PC-9 (cell line): ENCODE measurements at regions not wholly inside any gene's neighbourhood (a gene's known extent, or its start where the extent isn't known, plus 50 kb on each side); places are given as distances from the start of the nearest gene placed in this dataset.

Source experiments
- BruUV-seq: library from RNA; stranded (reverse); fragments of 400-500 nt; replicated peaks from 2 replicates; lab custom pipeline; 2021; lab: Mats Ljungman, UMichigan
- CTCF ChIA-PET: fragments of 300-600 bp; sonication (Branson Sonifier 250); formaldehyde crosslinking; loops from one replicate; lab custom pipeline; 2022; ENCODE audit warnings: antibody characterized with exemption; lab: Charles Lee
- POLR2A ChIA-PET: fragments of 300-600 bp; sonication (Branson Sonifier 250); formaldehyde crosslinking; loops from one replicate; lab custom pipeline; 2022; ENCODE audit warnings: antibody characterized with exemption; ENCODE audit not compliant: unreplicated experiment; lab: Charles Lee
- DNase-seq, 2 experiments: peaks; one replicate each; pipeline versions ENCODE4 v3.0.0 to v3.0.0-alpha.2; 2015 to 2022; ENCODE audit warnings: mixed read lengths in 1 of 2
- H2AFZ ChIP-seq: fragments of 200-600 bp; sonication (generic); 2 replicates; pipeline ENCODE4 v1.8.1; 2017; ENCODE audit warnings: antibody characterized with exemption
- H3F3A ChIP-seq: fragments of 200-600 bp; sonication (generic); 2 replicates; pipeline ENCODE4 v1.8.1; 2017; ENCODE audit warnings: antibody characterized with exemption, mild to moderate bottlenecking, low read depth; ENCODE audit not compliant: insufficient read depth
- H3K27ac ChIP-seq: fragments of 200-600 bp; sonication (generic); 2 replicates; pipeline ENCODE4 v1.6.1; 2016; ENCODE audit warnings: mixed run types
- H3K27me3 ChIP-seq: fragments of 200-600 bp; sonication (generic); 2 replicates; pipeline ENCODE4 v1.6.1; 2016; ENCODE audit warnings: low read depth, mixed run types; ENCODE audit not compliant: insufficient read depth
- H3K36me3 ChIP-seq: fragments of 200-600 bp; sonication (generic); 2 replicates; pipeline ENCODE4 v1.6.1; 2016; ENCODE audit warnings: low read depth, mixed run types
- H3K4me1 ChIP-seq: fragments of 200-600 bp; sonication (generic); replicated peaks from 2 replicates; pipeline ENCODE4 v1.6.1; 2016; ENCODE audit warnings: mixed run types; ENCODE audit not compliant: insufficient read depth
- H3K4me2 ChIP-seq: fragments of 200-600 bp; sonication (generic); 2 replicates; pipeline ENCODE4 v1.6.1; 2017; ENCODE audit warnings: mixed run types
- H3K4me3 ChIP-seq: fragments of 200-600 bp; sonication (generic); 2 replicates; pipeline ENCODE4 v1.6.1; 2016; ENCODE audit warnings: mixed run types
- H3K79me2 ChIP-seq: fragments of 200-600 bp; sonication (generic); 2 replicates; pipeline ENCODE4 v1.6.1; 2017; ENCODE audit warnings: low read depth, mixed run types
- H3K9me2 ChIP-seq: fragments of 200-600 bp; sonication (generic); 2 replicates; pipeline ENCODE4 v1.8.1; 2017; ENCODE audit warnings: mild to moderate bottlenecking; ENCODE audit not compliant: insufficient read depth
- H3K9me3 ChIP-seq: fragments of 200-600 bp; sonication (generic); 2 replicates; pipeline ENCODE4 v1.8.1; 2016; ENCODE audit warnings: low read depth; ENCODE audit not compliant: insufficient read depth
- H4K20me1 ChIP-seq: fragments of 200-600 bp; sonication (generic); 2 replicates; pipeline ENCODE4 v1.8.1; 2017; ENCODE audit not compliant: insufficient read depth
- CTCF ChIP-seq: fragments of 200-600 bp; sonication (generic); conservative IDR thresholded peaks from 2 replicates; pipeline ENCODE4 v1.6.1; 2017; ENCODE audit warnings: mixed run types, antibody characterized with exemption, mild to moderate bottlenecking, moderate library complexity
- EZH2 ChIP-seq: fragments of 200-600 bp; sonication (generic); IDR thresholded peaks from 2 replicates; pipeline ENCODE4 v1.8.0; 2017; ENCODE audit warnings: antibody characterized with exemption, low read depth
- intact Hi-C: fragments of 100-400 bp; cut with micrococcal nuclease; formaldehyde crosslinking; loops from one replicate; pipeline ENCODE4 v1.10.0; 2022; ENCODE audit not compliant: unreplicated experiment

GRCh38 chr2:13102397-13103063 is 385.8 kb downstream of the TRIB2 start:
- Histone ChIP-seq H3K4me3 (no peak overlapping the region), H3K27ac (no peak overlapping the region), H3K4me2 (no peak overlapping the region), H3K9me2 (no peaks in the 10 kb centered on the region; the same call in 1 of the 2 replicates), H3K9me3 (no peaks in the 10 kb centered on the region), H3F3A (no peaks in the 10 kb centered on the region), H3K36me3 (no peaks in the 10 kb centered on the region), H3K79me2 (no peaks in the 10 kb centered on the region), H2AFZ (no peak overlapping the region), H4K20me1 (no peaks in the 10 kb centered on the region), H3K4me1 (no peaks in the 10 kb centered on the region), H3K27me3 (no peaks in the 10 kb centered on the region)
- DNase-seq: no peak
- no peak for TF ChIP-seq EZH2
- TF ChIP-seq CTCF: no peak
- intact Hi-C loops: no loop called here
- no TSS peak for BruUV-seq
- CTCF ChIA-PET: no interaction called here
- POLR2A ChIA-PET: interaction anchor here (0.7 kb wide), 1 partner anchor 61 kb away, joined by 5 read pairs; no protein-coding TSS in a partner anchor

GRCh38 chr2:13103151-13103550 is 386.4 kb downstream of the TRIB2 start:
- no peak overlapping the region for H3K4me2 ChIP-seq
- H3K36me3 ChIP-seq: no peaks in the 10 kb centered on the region
- no peak overlapping the region for H3K27ac ChIP-seq
- H3K79me2 ChIP-seq: no peaks in the 10 kb centered on the region
- ChIA-PET POLR2A (no interaction called here), CTCF (no interaction called here)
- no peaks in the 10 kb centered on the region for H3K4me1 ChIP-seq
- BruUV-seq: no TSS peak
- H3K9me2 ChIP-seq: no peaks in the 10 kb centered on the region; the same call in 1 of the 2 replicates
- no peak for DNase-seq
- no peak overlapping the region for H3K4me3 ChIP-seq
- H3K27me3 ChIP-seq: no peaks in the 10 kb centered on the region
- no peaks in the 10 kb centered on the region for H3K9me3 ChIP-seq
- intact Hi-C loops: no loop called here
- TF ChIP-seq EZH2 (no peak), CTCF (no peak)
- no peak overlapping the region for H2AFZ ChIP-seq
- H4K20me1 ChIP-seq: no peaks in the 10 kb centered on the region
- H3F3A ChIP-seq: no peaks in the 10 kb centered on the region

GRCh38 chr2:13103778-13104493 is 387.2 kb downstream of the TRIB2 start:
- Histone ChIP-seq H3K79me2 (no peaks in the 10 kb centered on the region), H3K4me1 (no peaks in the 10 kb centered on the region), H3K4me3 (no peak overlapping the region), H3K27me3 (no peaks in the 10 kb centered on the region), H3K36me3 (no peaks in the 10 kb centered on the region), H3K27ac (no peak overlapping the region), H4K20me1 (no peaks in the 10 kb centered on the region), H3F3A (no peaks in the 10 kb centered on the region), H3K4me2 (no peak overlapping the region), H2AFZ (no peak overlapping the region), H3K9me3 (no peaks in the 10 kb centered on the region), H3K9me2 (no peaks in the 10 kb centered on the region; the same call in 1 of the 2 replicates)
- no peak for TF ChIP-seq CTCF
- TF ChIP-seq EZH2: no peak
- CTCF ChIA-PET: no interaction called here
- intact Hi-C loops: no loop called here
- no TSS peak for BruUV-seq
- POLR2A ChIA-PET: no interaction called here
- DNase-seq: no peak
